DND-41 (cell line): ENCODE measurements at regions not wholly inside any gene's neighbourhood (a gene's known extent, or its start where the extent isn't known, plus 50 kb on each side); places are given as distances from the start of the nearest gene placed in this dataset.
"Not testable (repeated sequence)": the region's sequence is repeated elsewhere in the genome, so short reads cannot be mapped to it uniquely, and the experiment has no call there.

Source experiments
- EZH2 ChIP-seq: IDR thresholded peaks from 3 replicates; pipeline ENCODE4 v1.6.1; 2012; ENCODE audit warnings: borderline replicate concordance, low read depth, mild to moderate bottlenecking, moderate library complexity, low read length, inconsistent platforms; ENCODE audit not compliant: severe bottlenecking
- TF ChIP-seq, protein P1 (sequence below): IDR thresholded peaks from 2 replicates; pipeline ENCODE4 v1.5.1; 2012; ENCODE audit warnings: borderline replicate concordance, low read length, moderate library complexity, mild to moderate bottlenecking; ENCODE audit not compliant: poor library complexity, severe bottlenecking; ENCODE audit errors: extremely low read depth

GRCh38 chrX:92105693-92106092, 326.5 kb downstream of the PCDH11X start:
- TF ChIP-seq, protein P1, sequence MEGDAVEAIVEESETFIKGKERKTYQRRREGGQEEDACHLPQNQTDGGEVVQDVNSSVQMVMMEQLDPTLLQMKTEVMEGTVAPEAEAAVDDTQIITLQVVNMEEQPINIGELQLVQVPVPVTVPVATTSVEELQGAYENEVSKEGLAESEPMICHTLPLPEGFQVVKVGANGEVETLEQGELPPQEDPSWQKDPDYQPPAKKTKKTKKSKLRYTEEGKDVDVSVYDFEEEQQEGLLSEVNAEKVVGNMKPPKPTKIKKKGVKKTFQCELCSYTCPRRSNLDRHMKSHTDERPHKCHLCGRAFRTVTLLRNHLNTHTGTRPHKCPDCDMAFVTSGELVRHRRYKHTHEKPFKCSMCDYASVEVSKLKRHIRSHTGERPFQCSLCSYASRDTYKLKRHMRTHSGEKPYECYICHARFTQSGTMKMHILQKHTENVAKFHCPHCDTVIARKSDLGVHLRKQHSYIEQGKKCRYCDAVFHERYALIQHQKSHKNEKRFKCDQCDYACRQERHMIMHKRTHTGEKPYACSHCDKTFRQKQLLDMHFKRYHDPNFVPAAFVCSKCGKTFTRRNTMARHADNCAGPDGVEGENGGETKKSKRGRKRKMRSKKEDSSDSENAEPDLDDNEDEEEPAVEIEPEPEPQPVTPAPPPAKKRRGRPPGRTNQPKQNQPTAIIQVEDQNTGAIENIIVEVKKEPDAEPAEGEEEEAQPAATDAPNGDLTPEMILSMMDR: not testable (repeated sequence)
- TF ChIP-seq EZH2: not testable (repeated sequence)
